ENCODE measurements at regions not wholly inside any gene's neighbourhood (a gene's known extent, or its start where the extent isn't known, plus 50 kb on each side); places are given as distances from the start of the nearest gene placed in this dataset.

DNA sequence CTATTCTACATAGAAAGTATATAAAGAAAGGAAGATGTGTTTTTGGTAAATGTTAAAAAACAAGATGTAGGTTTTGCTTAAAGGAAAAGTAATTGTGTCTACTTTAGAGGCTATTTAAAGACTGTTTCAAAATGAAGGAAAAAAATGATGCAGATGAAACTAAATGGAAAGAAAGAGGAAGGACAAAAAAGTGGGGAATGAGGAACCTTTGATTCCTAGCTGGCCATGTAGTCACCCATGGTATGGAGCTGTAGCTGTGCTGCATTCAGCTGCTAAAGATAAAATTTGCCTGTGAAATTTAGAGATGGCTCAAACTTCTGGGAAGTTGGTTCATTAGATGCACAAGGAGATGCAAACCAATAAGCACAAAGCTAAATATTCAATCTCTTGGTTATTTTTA is 86.8 kb upstream of the SERBP1 start:
- Histone ChIP-seq H3K4me3 (ENCODE audit: extremely low read depth in 1 of 4, insufficient read depth in 2 of 4, low read depth in 3 of 4, low read length in 4 of 4) (no peak overlapping the region), H3K4me1 (replicated peaks in 1 of 4; ENCODE audit: control insufficient read depth in 3 of 4, insufficient read depth in 4 of 4, low read length in 3 of 4) (no peaks in the 10 kb centered on the region; a peak in 1 of 7 replicates), H4K5ac (ENCODE audit: insufficient read length, low read depth, low read length) (no peak overlapping the region), H3K27ac (ENCODE audit: low read depth, low read length) (no peak overlapping the region), H3K23me2 (ENCODE audit: low read depth, low read length) (no peaks in the 10 kb centered on the region), H3K18ac (ENCODE audit: extremely low read depth, low read length) (no peak overlapping the region), H4K8ac (ENCODE audit: extremely low read depth, insufficient read depth, low read length) (no peak overlapping the region), H2BK20ac (ENCODE audit: low read length) (no peak overlapping the region), H3K36me3 (ENCODE audit: control insufficient read depth in 2 of 4, insufficient read depth in 4 of 4, low read length in 3 of 4) (peaks cover 0 to 5% (median 0%) of the 10 kb centered on the region in 4 experiments; a peak in 1 of 8 replicates), H3K23ac (ENCODE audit: insufficient read length) (no peak overlapping the region), H3K9ac (replicated peaks in 1 of 4; ENCODE audit: extremely low read depth in 1 of 4, low read depth in 3 of 4, low read length in 3 of 4) (no peak overlapping the region), H2BK5ac (ENCODE audit: low read depth, low read length) (no peak overlapping the region), H3K4me2 (ENCODE audit: insufficient read depth in 1 of 2, low read depth in 2 of 2, low read length in 2 of 2) (no peak overlapping the region), H3K79me1 (ENCODE audit: low read depth, low read length) (no peaks in the 10 kb centered on the region), H4K20me1 (replicated peaks in 1 of 2; ENCODE audit: control insufficient read depth in 1 of 2, insufficient read depth in 2 of 2, low read length in 2 of 2) (peaks cover 0 to 2% of the 10 kb centered on the region in 2 experiments), H3K4ac (replicated peaks; ENCODE audit: insufficient read length, low read depth, low read length) (no peak overlapping the region), H3K9me3 (ENCODE audit: insufficient read depth in 2 of 2, low read depth in 1 of 2, low read length in 1 of 2) (peaks cover 16 to 24% of the 10 kb centered on the region in 2 experiments; a peak in 3 of 4 replicates), H3K27me3 (replicated peaks in 1 of 4; ENCODE audit: control insufficient read depth in 3 of 4, extremely low read depth in 1 of 4, insufficient read depth in 3 of 4, low read length in 3 of 4) (peaks cover 47 to 79% (median 74%) of the 10 kb centered on the region in 4 experiments), H2BK15ac (ENCODE audit: low read length) (no peak overlapping the region), H2AFZ (ENCODE audit: low read length) (no peak overlapping the region), H4K91ac (replicated peaks; ENCODE audit: insufficient read length, low read length) (no peak overlapping the region), H2BK120ac (replicated peaks; ENCODE audit: low read depth, low read length) (no peak overlapping the region), H3K56ac (replicated peaks; ENCODE audit: insufficient read length, low read depth, low read length) (no peak overlapping the region), H3K14ac (ENCODE audit: insufficient read length) (no peak overlapping the region), H2BK12ac (ENCODE audit: low read depth, low read length) (no peak overlapping the region), H2AK5ac (ENCODE audit: low read depth, low read length) (no peak overlapping the region), H3K79me2 (ENCODE audit: control insufficient read depth in 1 of 2, insufficient read depth in 2 of 2, low read length in 2 of 2) (no peaks in the 10 kb centered on the region)
- ChIA-PET POLR2A (ENCODE audit: partially characterized antibody) (no interaction called here), CTCF (ENCODE audit: partially characterized antibody) (interaction anchor here (0.6 to 4.2 kb wide), 9 partner anchors 12 to 283 kb away, joined by 3 to 20 read pairs (median 4); no protein-coding TSS in a partner anchor)
- FAIRE-seq = no peak
- no peak for DNase-seq (ENCODE audit: low read depth in 1 of 2, low spot score in 2 of 2)
- no peak for TF ChIP-seq FOSL1 (IDR thresholded peaks at IDR 0.05; ENCODE audit: insufficient read depth, low read depth, low read length)
- TF ChIP-seq SP2 (IDR thresholded peaks at IDR 0.05; ENCODE audit: low read length) = no peak
- TF ChIP-seq EP300 (IDR thresholded peaks at IDR 0.05; ENCODE audit: borderline replicate concordance in 1 of 2, low read depth in 2 of 2, low read length in 2 of 2) = no peak
- TF ChIP-seq, protein P1, sequence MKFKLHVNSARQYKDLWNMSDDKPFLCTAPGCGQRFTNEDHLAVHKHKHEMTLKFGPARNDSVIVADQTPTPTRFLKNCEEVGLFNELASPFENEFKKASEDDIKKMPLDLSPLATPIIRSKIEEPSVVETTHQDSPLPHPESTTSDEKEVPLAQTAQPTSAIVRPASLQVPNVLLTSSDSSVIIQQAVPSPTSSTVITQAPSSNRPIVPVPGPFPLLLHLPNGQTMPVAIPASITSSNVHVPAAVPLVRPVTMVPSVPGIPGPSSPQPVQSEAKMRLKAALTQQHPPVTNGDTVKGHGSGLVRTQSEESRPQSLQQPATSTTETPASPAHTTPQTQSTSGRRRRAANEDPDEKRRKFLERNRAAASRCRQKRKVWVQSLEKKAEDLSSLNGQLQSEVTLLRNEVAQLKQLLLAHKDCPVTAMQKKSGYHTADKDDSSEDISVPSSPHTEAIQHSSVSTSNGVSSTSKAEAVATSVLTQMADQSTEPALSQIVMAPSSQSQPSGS (IDR thresholded peaks at IDR 0.05; ENCODE audit: low read length) = no peak
- TF ChIP-seq ZNF274 (IDR thresholded peaks at IDR 0.05; ENCODE audit: borderline replicate concordance, extremely low read depth, low read length) = no peak
- TF ChIP-seq KDM1A (IDR thresholded peaks at IDR 0.05; ENCODE audit: borderline replicate concordance, low read length) = no peak
- no peak for TF ChIP-seq MAFK (IDR thresholded peaks at IDR 0.05; ENCODE audit: low read depth, low read length)
- no peak for TF ChIP-seq SAP30 (IDR thresholded peaks at IDR 0.05; ENCODE audit: insufficient read depth, insufficient replicate concordance, low read length)
- TF ChIP-seq BCL11A (IDR thresholded peaks at IDR 0.05; ENCODE audit: low read depth in 2 of 2, low read length in 2 of 2) = no peak
- TF ChIP-seq RFX5 (IDR thresholded peaks at IDR 0.05; ENCODE audit: borderline replicate concordance, low read depth, low read length) = no peak
- no peak for TF ChIP-seq RNF2 (IDR thresholded peaks at IDR 0.05; ENCODE audit: borderline replicate concordance, low read depth, low read length, missing control alignments, poor library complexity, severe bottlenecking)
- TF ChIP-seq HDAC2 (IDR thresholded peaks at IDR 0.05; ENCODE audit: borderline replicate concordance in 1 of 2, low read depth in 2 of 2, low read length in 2 of 2) = no peak

Measured in H1 (cell line).